GM19455 (cell line): ENCODE measurements at regions not wholly inside any gene's neighbourhood (a gene's known extent, or its start where the extent isn't known, plus 50 kb on each side); places are given as distances from the start of the nearest gene placed in this dataset.
"Not testable (repeated sequence)": the region's sequence is repeated elsewhere in the genome, so short reads cannot be mapped to it uniquely, and the experiment has no call there.

Experiments used
- ATAC-seq: cut with Tn5 transposase; IDR thresholded peaks from one replicate; pipeline ENCODE4 v1.9.1; 2021; ENCODE audit not compliant: unreplicated experiment

DNA sequence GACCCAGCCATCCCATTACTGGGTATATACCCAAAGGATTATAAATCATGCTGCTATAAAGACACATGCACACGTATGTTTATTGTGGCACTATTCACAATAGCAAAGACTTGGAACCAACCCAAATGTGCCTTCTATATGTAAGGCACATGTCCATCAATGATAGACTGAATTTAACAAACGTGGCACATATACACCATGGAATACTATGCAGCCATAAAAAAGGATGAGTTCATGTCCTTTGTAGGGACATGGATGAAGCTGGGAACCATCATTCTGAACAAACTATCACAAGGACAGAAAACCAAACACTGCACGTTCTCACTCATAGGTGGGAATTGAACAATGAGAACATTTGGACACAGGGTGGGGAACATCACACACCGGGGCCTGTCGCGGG lies 92.1 kb downstream of the TRIM27 start:
- not testable (repeated sequence) for ATAC-seq

DNA sequence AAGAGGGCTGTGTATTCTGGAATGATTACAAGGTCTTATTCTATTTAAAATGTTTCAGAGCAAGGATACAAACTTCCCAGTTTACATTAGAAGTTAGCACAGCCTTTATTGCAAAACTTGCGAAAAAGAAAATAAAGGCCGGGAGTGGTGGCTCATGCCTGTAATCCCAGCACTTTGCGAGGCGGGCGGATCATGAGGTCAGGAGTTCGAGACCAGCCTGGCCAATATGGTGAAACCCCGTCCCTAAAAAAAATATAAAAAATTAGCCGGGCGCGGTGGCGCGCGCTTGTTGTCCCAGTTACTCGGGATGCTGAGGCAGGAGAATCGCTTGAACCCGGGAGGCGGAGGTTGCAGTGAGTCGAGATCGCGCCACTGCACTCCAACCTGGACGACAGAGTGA lies 87.1 kb downstream of the TRIM27 start:
- not testable (repeated sequence) for ATAC-seq

DNA sequence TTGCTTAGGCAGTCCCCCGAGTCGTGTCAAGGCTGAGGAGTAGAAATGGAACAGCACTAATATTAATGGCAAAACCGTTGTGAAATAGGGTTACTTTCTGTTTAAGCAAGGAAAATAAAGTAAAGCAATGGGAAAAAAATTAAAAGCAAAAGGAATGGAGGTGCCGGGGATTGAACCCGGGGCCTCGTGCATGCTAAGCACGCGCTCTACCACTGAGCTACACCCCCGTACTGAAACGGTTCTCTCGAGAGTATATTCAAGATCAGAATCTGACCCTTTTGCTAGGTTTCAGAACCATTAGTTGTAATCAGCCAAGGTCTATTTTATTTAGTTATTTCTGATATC lies 85.5 kb downstream of the TRIM27 start:
- ATAC-seq = peak; percentile 49

DNA sequence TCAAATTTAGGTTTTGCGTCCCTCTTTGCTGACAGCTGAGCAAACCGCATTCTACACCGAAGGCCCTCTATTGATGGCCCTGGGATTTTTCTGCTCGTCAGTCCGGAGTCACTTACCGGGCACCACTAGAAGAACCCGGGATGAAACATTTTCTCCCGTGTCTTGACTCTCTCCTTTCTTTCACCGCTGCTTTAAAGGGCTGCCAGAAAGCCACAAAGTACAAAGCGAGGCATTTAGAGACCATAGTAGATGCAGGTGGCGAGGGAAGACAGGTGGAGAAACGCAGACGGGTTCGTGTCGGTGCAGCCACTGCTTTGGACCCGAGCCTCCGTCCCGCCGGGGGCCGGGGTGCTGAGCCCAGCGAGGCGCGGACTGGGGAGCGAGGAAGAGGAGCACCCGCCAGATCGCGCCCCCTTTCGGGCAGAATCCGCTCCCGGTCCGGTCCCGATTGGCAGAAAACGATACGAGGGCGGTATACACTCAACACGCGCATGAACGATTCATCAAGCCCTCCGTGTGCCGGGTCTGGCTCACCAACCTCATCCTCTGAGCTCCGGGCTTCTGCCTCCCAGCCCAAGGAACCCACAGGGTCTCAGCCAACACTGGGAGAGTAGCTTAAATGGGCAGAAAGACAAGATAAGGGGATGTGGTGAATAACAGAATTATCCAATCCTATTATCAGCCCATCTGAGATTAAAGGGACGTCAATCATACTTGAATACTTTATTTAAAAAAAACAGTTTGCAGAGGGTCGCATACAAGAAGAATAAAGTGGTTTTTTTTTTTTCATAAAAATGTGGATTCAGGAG lies 84.9 kb downstream of the TRIM27 start:
- peak; percentile 63 for ATAC-seq

DNA sequence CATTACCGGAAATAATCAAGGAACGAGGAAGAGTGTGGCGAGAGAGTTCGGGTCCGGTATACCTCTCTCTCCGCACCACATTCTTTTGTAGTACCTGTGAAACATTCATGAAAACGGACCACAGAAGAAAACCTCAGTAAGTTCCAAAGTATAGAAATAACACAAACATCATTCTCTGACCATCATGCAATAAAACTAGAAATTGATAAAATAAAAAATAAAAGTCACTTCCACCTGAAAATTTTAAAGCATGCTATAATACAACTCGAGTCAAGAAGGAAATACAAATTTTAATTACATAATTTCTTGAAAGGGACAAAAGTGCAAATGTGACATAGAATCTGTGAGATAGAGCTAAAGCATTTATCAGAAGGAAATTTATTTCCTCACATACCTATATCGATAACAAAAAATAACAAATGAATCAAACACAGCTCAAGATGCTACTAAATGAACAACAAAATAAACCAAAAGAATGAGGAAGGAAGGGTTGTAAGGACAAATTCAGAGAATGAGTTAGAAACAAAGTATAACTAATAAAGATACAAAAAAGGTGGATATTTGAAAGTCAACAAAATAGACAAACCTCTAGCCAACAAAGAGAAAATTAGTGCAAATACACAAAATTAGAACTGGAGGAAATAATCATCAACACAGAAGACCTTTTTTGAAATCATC lies 84.2 kb downstream of the TRIM27 start:
- ATAC-seq = no peak

DNA sequence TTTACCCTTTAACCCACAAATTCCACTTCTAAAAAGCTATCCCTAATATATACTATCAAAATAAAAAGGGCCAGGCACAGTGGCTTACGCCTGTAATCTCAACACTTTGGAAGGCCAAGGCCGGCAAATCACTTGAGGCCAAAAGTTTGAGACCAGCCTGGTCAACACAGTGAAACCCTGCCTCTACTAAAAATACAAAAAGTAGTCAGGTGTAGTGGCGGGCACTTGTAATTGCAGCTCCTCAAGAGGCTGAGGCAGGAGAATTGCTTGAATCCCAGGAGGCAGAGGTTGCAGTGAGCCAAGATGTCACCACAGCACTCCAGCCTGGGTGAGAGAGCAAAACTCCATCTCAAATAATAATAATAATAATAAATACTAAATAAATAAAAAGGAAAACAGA lies 82.5 kb downstream of the TRIM27 start:
- no peak for ATAC-seq

DNA sequence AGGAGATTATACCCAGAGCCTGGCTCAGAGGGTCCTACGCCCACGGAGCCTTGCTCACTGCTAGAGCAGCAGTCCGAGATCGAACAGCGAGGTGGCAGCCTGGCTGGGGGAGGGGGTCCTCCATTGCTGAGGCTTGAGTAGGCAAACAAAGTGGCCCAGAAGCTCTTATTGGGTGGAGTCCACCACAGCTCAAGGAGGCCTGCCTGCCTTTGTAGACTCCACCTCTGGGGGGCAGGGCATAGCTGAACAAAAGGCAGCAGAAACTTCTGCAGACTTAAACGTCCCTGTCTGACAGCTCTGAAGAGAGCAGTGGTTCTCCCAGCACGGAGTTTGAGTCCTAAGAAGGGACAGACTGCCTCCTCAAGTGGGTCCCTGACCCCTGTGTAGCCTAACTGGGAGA lies 75.0 kb downstream of the TRIM27 start:
- ATAC-seq = not testable (repeated sequence)
